ENCODE measurements at regions not wholly inside any gene's neighbourhood (a gene's known extent, or its start where the extent isn't known, plus 50 kb on each side); places are given as distances from the start of the nearest gene placed in this dataset.

DNA sequence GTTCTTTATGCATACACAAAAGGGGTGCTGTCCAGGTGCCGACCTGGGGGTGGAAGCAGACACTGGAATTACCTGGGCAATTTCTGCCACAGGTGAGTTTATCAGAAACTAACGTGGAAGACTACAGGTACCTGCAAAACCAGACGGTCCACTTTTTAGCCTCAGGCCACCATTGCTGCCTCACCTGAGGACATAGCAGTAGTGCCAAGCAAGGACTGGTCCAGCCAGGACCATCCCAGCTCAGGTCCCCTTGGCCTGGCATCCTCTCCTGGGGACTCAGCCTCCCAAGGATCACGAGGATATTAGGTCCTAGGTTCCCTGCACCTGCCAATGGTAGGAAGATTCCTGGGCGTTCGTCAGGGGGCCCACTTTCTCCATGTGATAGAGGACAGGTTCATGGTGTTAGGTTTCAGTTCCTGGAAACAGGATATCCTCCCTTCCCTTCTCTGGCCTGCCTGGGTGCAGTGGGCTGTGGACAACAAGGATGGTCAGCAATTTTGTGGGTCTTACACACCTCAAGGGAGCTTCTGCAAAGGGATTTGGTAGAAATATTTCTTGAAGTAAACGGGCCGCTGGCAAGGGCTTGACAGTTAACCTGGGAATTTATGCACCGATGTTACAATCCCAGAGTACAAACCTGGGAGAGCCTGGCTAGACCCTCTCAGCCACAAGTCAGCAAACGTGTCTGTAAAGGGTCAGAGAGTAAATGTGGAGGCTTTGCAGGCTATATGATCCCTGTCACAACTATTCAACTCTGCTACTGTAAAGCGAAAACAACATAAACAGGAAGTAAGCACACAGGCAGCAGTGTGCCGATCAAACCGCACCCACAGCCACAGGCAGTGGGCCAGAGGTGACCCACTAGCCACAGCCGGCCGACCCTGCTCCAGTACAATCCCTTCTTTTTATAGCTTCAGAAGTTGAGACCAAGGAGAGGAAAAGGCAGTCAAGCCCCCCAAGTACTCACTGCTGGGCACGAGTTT, 71.4 kb upstream of the RAB4A start:
- TF ChIP-seq, protein P1, sequence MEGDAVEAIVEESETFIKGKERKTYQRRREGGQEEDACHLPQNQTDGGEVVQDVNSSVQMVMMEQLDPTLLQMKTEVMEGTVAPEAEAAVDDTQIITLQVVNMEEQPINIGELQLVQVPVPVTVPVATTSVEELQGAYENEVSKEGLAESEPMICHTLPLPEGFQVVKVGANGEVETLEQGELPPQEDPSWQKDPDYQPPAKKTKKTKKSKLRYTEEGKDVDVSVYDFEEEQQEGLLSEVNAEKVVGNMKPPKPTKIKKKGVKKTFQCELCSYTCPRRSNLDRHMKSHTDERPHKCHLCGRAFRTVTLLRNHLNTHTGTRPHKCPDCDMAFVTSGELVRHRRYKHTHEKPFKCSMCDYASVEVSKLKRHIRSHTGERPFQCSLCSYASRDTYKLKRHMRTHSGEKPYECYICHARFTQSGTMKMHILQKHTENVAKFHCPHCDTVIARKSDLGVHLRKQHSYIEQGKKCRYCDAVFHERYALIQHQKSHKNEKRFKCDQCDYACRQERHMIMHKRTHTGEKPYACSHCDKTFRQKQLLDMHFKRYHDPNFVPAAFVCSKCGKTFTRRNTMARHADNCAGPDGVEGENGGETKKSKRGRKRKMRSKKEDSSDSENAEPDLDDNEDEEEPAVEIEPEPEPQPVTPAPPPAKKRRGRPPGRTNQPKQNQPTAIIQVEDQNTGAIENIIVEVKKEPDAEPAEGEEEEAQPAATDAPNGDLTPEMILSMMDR (IDR thresholded peaks at IDR 0.05; ENCODE audit: poor library complexity), result no peak
- no peak for TF ChIP-seq EZH2 (IDR thresholded peaks at IDR 0.05; ENCODE audit: borderline replicate concordance)

Measured in hepatocyte (in vitro differentiated cells).